Loucy (cell line): ENCODE measurements at regions not wholly inside any gene's neighbourhood (a gene's known extent, or its start where the extent isn't known, plus 50 kb on each side); places are given as distances from the start of the nearest gene placed in this dataset.

ENCODE experiments used
- H2AFZ ChIP-seq: fragments of 200-600 bp; sonication (generic); 2 replicates; pipeline ENCODE4 v1.6.0; 2016; ENCODE audit warnings: antibody characterized with exemption, mild to moderate bottlenecking, low read length, moderate library complexity
- H3F3A ChIP-seq: fragments of 200-600 bp; 2 replicates; pipeline ENCODE4 v1.6.0; 2016; ENCODE audit warnings: antibody characterized with exemption, low read depth, mild to moderate bottlenecking
- H3K27me3 ChIP-seq: fragments of 200-600 bp; sonication (generic); 2 replicates; pipeline ENCODE4 v1.6.1; 2014; ENCODE audit warnings: low read length, mild to moderate bottlenecking; ENCODE audit not compliant: insufficient read depth, poor library complexity, severe bottlenecking
- H3K36me3 ChIP-seq: fragments of 200-600 bp; sonication (generic); 2 replicates; pipeline ENCODE4 v1.6.1; 2016; ENCODE audit warnings: low read length; ENCODE audit not compliant: insufficient read depth
- H3K4me1 ChIP-seq: fragments of 200-600 bp; sonication (generic); 2 replicates; pipeline ENCODE4 v1.5.1; 2014; ENCODE audit warnings: low read length, mild to moderate bottlenecking; ENCODE audit not compliant: insufficient read depth, poor library complexity, severe bottlenecking
- H3K4me2 ChIP-seq: fragments of 200-600 bp; sonication (generic); 2 replicates; pipeline ENCODE4 v1.6.0; 2014; ENCODE audit warnings: antibody characterized with exemption, low read length, low read depth, mild to moderate bottlenecking; ENCODE audit not compliant: poor library complexity, severe bottlenecking
- H3K4me3 ChIP-seq: fragments of 200-600 bp; sonication (generic); 2 replicates; pipeline ENCODE4 v1.5.1; 2014; ENCODE audit warnings: low read length, mild to moderate bottlenecking, mixed read lengths; ENCODE audit not compliant: poor library complexity, severe bottlenecking
- H3K79me2 ChIP-seq: fragments of 200-600 bp; sonication (generic); 2 replicates; pipeline ENCODE4 v1.6.1; 2014; ENCODE audit warnings: low read length; ENCODE audit not compliant: insufficient read depth
- H3K9ac ChIP-seq: fragments of 200-600 bp; sonication (generic); 2 replicates; pipeline ENCODE4 v1.6.0; 2014; ENCODE audit warnings: mild to moderate bottlenecking, low read depth, low read length, moderate library complexity; ENCODE audit not compliant: poor library complexity, severe bottlenecking
- H3K9me2 ChIP-seq: fragments of 200-600 bp; sonication (generic); replicated peaks from 2 replicates; pipeline ENCODE4 v1.6.1; 2016; ENCODE audit warnings: low read depth, low read length, mixed read lengths
- H3K9me3 ChIP-seq: fragments of 200-600 bp; sonication (generic); 2 replicates; pipeline ENCODE4 v1.6.1; 2014; ENCODE audit warnings: mild to moderate bottlenecking, antibody characterized with exemption, low read length, low read depth; ENCODE audit not compliant: insufficient read depth
- H4K20me1 ChIP-seq: fragments of 200-600 bp; sonication (generic); 2 replicates; pipeline ENCODE4 v1.6.0; 2014; ENCODE audit warnings: antibody characterized with exemption, low read length, mild to moderate bottlenecking; ENCODE audit not compliant: insufficient read depth, poor library complexity, severe bottlenecking
- CTCF ChIP-seq: fragments of 200-600 bp; sonication (generic); conservative IDR thresholded peaks from 2 replicates; pipeline ENCODE4 v1.5.1; 2014; ENCODE audit warnings: mild to moderate bottlenecking, antibody characterized with exemption, low read length
- EZH2phosphoT487 ChIP-seq: fragments of 200-600 bp; IDR thresholded peaks from 2 replicates; pipeline ENCODE4 v1.6.1; 2018; ENCODE audit warnings: antibody characterized with exemption, mild to moderate bottlenecking, moderate library complexity, borderline replicate concordance

- Histone ChIP-seq H3K4me3 (no peak overlapping the region), H4K20me1 (no peaks in the 10 kb centered on the region), H3F3A (no peaks in the 10 kb centered on the region), H3K9me3 (no peaks in the 10 kb centered on the region), H3K4me2 (no peak overlapping the region), H2AFZ (no peak overlapping the region), H3K9ac (no peak overlapping the region), H3K4me1 (peaks cover 13% of the 10 kb centered on the region), H3K9me2 (no peaks in the 10 kb centered on the region), H3K79me2 (no peaks in the 10 kb centered on the region), H3K27me3 (no peaks in the 10 kb centered on the region), H3K36me3 (no peaks in the 10 kb centered on the region)
- TF ChIP-seq EZH2phosphoT487 (no peak), CTCF (no peak)
Observed at GRCh38 chrX:45719751-45720501, 519.2 kb upstream of the DIPK2B start.

GRCh38 chrX:45718676-45719075 is 518.0 kb upstream of the DIPK2B start:
- Histone ChIP-seq H3K9me3 (no peaks in the 10 kb centered on the region), H3K4me2 (no peak overlapping the region), H3K4me3 (no peak overlapping the region), H3K9ac (no peak overlapping the region), H3K4me1 (peaks cover 13% of the 10 kb centered on the region), H2AFZ (no peak overlapping the region), H4K20me1 (no peaks in the 10 kb centered on the region), H3K79me2 (no peaks in the 10 kb centered on the region), H3K36me3 (no peaks in the 10 kb centered on the region), H3K9me2 (no peaks in the 10 kb centered on the region), H3K27me3 (no peaks in the 10 kb centered on the region), H3F3A (no peaks in the 10 kb centered on the region)
- no peak for TF ChIP-seq EZH2phosphoT487
- TF ChIP-seq CTCF, result no peak

GRCh38 chrX:45716750-45717149 is 516.1 kb upstream of the DIPK2B start:
- TF ChIP-seq CTCF (no peak), EZH2phosphoT487 (no peak)
- Histone ChIP-seq H3K9me3 (no peaks in the 10 kb centered on the region), H3K4me3 (no peak overlapping the region), H3K36me3 (no peaks in the 10 kb centered on the region), H3K9ac (no peak overlapping the region), H3K4me1 (peaks cover 13% of the 10 kb centered on the region), H3K4me2 (no peak overlapping the region), H3K27me3 (no peaks in the 10 kb centered on the region), H4K20me1 (no peaks in the 10 kb centered on the region), H3K9me2 (no peaks in the 10 kb centered on the region), H2AFZ (no peak overlapping the region), H3F3A (no peaks in the 10 kb centered on the region), H3K79me2 (no peaks in the 10 kb centered on the region)
